KMS-11 (cell line): ENCODE measurements at regions not wholly inside any gene's neighbourhood (a gene's known extent, or its start where the extent isn't known, plus 50 kb on each side); places are given as distances from the start of the nearest gene placed in this dataset.
"Not testable (repeated sequence)": the region's sequence is repeated elsewhere in the genome, so short reads cannot be mapped to it uniquely, and the experiment has no call there.

ENCODE experiments used
- H2AFZ ChIP-seq: fragments of 200-600 bp; sonication (generic); 2 replicates; pipeline ENCODE4 v1.6.1; 2016; ENCODE audit warnings: antibody characterized with exemption, mixed run types, low read depth
- H3K27ac ChIP-seq: fragments of 200-600 bp; sonication (generic); 2 replicates; pipeline ENCODE4 v1.6.1; 2016; ENCODE audit warnings: mild to moderate bottlenecking, mixed run types
- H3K27me3 ChIP-seq: fragments of 200-600 bp; sonication (generic); 2 replicates; pipeline ENCODE4 v1.6.1; 2017; ENCODE audit warnings: mild to moderate bottlenecking, low read depth, mixed run types, moderate library complexity; ENCODE audit not compliant: insufficient read depth
- H3K36me3 ChIP-seq: fragments of 200-600 bp; sonication (generic); 2 replicates; pipeline ENCODE4 v1.6.1; 2017; ENCODE audit warnings: mild to moderate bottlenecking, mixed run types; ENCODE audit not compliant: insufficient read depth
- H3K4me1 ChIP-seq: fragments of 200-600 bp; sonication (generic); 2 replicates; pipeline ENCODE4 v1.6.1; 2016; ENCODE audit warnings: mild to moderate bottlenecking, low read depth, mixed run types; ENCODE audit not compliant: poor library complexity, severe bottlenecking
- H3K4me2 ChIP-seq: fragments of 200-600 bp; sonication (generic); 2 replicates; pipeline ENCODE4 v1.7.0; 2016; ENCODE audit warnings: mild to moderate bottlenecking, mixed run types
- H3K4me3 ChIP-seq: fragments of 200-600 bp; sonication (generic); IDR thresholded peaks from 2 replicates; pipeline ENCODE4 v1.6.1; 2017; ENCODE audit warnings: low read depth, low read length, mixed read lengths; ENCODE audit not compliant: insufficient read depth
- H3K79me2 ChIP-seq: fragments of 200-600 bp; sonication (generic); 2 replicates; pipeline ENCODE4 v1.6.1; 2016; ENCODE audit warnings: low read depth, mixed run types; ENCODE audit not compliant: insufficient read depth
- H3K9ac ChIP-seq: fragments of 200-600 bp; sonication (generic); 2 replicates; pipeline ENCODE4 v1.6.1; 2016; ENCODE audit warnings: mild to moderate bottlenecking, mixed run types
- H4K20me1 ChIP-seq: fragments of 200-600 bp; sonication (generic); 2 replicates; pipeline ENCODE4 v1.6.1; 2016; ENCODE audit warnings: mild to moderate bottlenecking, mixed run types; ENCODE audit not compliant: insufficient read depth
- TF ChIP-seq, protein P1 (sequence below): fragments of 200-600 bp; sonication (generic); conservative IDR thresholded peaks from 2 replicates; pipeline ENCODE4 v1.6.1; 2017; ENCODE audit warnings: low read depth, mild to moderate bottlenecking, antibody characterized with exemption, low read length, moderate library complexity, mixed read lengths

DNA sequence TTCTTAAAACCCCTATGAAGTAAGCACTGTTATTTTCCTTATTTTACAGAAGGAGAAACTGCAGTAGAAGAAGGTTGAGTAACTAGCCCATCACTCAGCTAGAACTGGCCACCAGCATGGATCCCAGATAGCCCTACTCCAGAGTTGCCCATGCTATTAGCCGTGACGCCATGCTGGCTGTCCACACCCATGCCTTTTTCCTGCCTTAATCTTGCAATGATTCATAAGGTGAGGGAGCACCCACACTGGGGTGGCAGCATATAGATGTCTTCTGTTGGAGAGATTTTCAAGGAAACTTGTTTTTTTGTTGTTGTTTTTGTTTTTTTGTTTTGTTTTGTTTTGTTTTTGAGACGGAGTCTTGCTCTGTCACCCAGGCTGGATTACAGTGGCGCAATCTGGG is 204.1 kb upstream of the HAAO start:
- Histone ChIP-seq H3K79me2 (no peaks in the 10 kb centered on the region), H3K4me2 (no peak overlapping the region), H3K4me1 (no peaks in the 10 kb centered on the region), H2AFZ (no peak overlapping the region), H3K27me3 (no peaks in the 10 kb centered on the region), H3K4me3 (no peak overlapping the region), H3K36me3 (no peaks in the 10 kb centered on the region), H3K9ac (no peak overlapping the region), H4K20me1 (no peaks in the 10 kb centered on the region), H3K27ac (no peak overlapping the region)
- TF ChIP-seq, protein P1, sequence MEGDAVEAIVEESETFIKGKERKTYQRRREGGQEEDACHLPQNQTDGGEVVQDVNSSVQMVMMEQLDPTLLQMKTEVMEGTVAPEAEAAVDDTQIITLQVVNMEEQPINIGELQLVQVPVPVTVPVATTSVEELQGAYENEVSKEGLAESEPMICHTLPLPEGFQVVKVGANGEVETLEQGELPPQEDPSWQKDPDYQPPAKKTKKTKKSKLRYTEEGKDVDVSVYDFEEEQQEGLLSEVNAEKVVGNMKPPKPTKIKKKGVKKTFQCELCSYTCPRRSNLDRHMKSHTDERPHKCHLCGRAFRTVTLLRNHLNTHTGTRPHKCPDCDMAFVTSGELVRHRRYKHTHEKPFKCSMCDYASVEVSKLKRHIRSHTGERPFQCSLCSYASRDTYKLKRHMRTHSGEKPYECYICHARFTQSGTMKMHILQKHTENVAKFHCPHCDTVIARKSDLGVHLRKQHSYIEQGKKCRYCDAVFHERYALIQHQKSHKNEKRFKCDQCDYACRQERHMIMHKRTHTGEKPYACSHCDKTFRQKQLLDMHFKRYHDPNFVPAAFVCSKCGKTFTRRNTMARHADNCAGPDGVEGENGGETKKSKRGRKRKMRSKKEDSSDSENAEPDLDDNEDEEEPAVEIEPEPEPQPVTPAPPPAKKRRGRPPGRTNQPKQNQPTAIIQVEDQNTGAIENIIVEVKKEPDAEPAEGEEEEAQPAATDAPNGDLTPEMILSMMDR: no peak

GRCh38 chr2:42995752-42996422 is 203.5 kb upstream of the HAAO start:
- Histone ChIP-seq H4K20me1 (no peaks in the 10 kb centered on the region), H3K36me3 (no peaks in the 10 kb centered on the region), H3K4me3 (no peak overlapping the region), H3K27ac (no peak overlapping the region), H3K4me2 (no peak overlapping the region), H2AFZ (no peak overlapping the region), H3K79me2 (no peaks in the 10 kb centered on the region), H3K4me1 (no peaks in the 10 kb centered on the region), H3K9ac (no peak overlapping the region), H3K27me3 (no peaks in the 10 kb centered on the region)
- TF ChIP-seq, protein P1: no peak

DNA sequence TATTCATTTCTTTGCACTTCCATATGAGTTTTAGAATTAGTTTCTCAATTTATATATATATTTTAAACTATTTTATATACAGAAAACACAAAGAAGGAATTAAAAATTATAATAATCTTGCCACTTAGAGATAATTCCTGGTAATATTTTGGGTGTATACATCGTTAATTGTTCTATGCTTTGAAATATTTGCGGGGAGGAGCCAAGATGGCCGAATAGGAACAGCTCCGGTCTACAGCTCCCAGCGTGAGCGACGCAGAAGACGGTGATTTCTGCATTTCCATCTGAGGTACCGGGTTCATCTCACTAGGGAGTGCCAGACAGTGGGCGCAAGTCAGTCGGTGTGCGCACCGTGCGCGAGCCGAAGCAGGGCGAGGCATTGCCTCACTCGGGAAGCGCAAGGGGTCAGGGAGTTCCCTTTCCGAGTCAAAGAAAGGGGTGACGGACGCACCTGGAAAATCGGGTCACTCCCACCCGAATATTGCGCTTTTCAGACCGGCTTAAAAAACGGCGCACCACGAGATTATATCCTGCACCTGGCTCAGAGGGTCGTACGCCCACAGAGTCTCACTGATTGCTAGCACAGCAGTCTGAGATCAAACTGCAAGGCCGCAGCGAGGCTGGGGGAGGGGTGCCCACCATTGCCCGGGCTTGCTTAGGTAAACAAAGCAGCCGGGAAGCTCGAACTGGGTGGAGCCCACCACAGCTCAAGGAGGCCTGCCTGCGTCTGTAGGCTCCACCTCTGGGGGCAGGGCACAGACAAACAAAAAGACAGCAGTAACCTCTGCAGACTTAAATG is 197.1 kb upstream of the HAAO start:
- H3K4me1 ChIP-seq, H3K4me2 ChIP-seq, H3K9ac ChIP-seq, H3K4me3 ChIP-seq, H2AFZ ChIP-seq, H3K79me2 ChIP-seq, H4K20me1 ChIP-seq, H3K27ac ChIP-seq, H3K27me3 ChIP-seq, H3K36me3 ChIP-seq: not testable (repeated sequence)

- not testable (repeated sequence) for H3K9ac ChIP-seq, H3K4me2 ChIP-seq, H3K4me3 ChIP-seq, H3K79me2 ChIP-seq, H2AFZ ChIP-seq, H3K27me3 ChIP-seq, H3K27ac ChIP-seq, H3K36me3 ChIP-seq, H4K20me1 ChIP-seq, H3K4me1 ChIP-seq
These were observed 195.7 kb upstream of the HAAO start for GRCh38 chr2:42988055-42988454.

- no peaks in the 10 kb centered on the region for H3K36me3 ChIP-seq
- H3K27ac ChIP-seq: no peak overlapping the region
- H3K4me3 ChIP-seq: no peak overlapping the region
- no peak overlapping the region for H3K4me2 ChIP-seq
- no peaks in the 10 kb centered on the region for H3K27me3 ChIP-seq
- H4K20me1 ChIP-seq: no peaks in the 10 kb centered on the region
- no peaks in the 10 kb centered on the region for H3K79me2 ChIP-seq
- no peak overlapping the region for H2AFZ ChIP-seq
- no peak overlapping the region for H3K9ac ChIP-seq
- no peaks in the 10 kb centered on the region for H3K4me1 ChIP-seq
- TF ChIP-seq, protein P1: no peak
These were observed 194.9 kb upstream of the HAAO start for GRCh38 chr2:42987112-42987922.
